Naive thymus-derived CD8-positive, alpha-beta T cell (primary cell): ENCODE measurements at regions not wholly inside any gene's neighbourhood (a gene's known extent, or its start where the extent isn't known, plus 50 kb on each side); places are given as distances from the start of the nearest gene placed in this dataset.

Source experiments
- ATAC-seq, 2 donors: fragments of 150-1000 bp; cut with Tn5 transposase in 1 of 2; sonication (Bioruptor Pico), chemical (Tn5 transposase) in 1 of 2; 1 replicate in 1 of 2; 2 replicates in 1 of 2; pipeline ENCODE4 v1.10.0; 2021; ENCODE audit warnings: mild to moderate bottlenecking in 2 of 2, moderate library complexity in 2 of 2
- POLR2A ChIA-PET: fragments of 350-600 bp; sonication (Branson Sonifier 250); formaldehyde crosslinking; loops from one replicate; lab custom pipeline; 2021; ENCODE audit warnings: antibody characterized with exemption; lab: Charles Lee
- DNase-seq, 10 donors: peaks; one replicate each; pipeline versions ENCODE4 v3.0.0 to v3.0.0-alpha.2; 2020 to 2022
- H3K27ac Mint-ChIP-seq, 10 donors: one replicate each; pipeline ENCODE4 v1.8.0; 2020 to 2022; ENCODE audit warnings: mild to moderate bottlenecking in 10 of 10, mixed read lengths in 10 of 10, moderate library complexity in 4 of 10, inconsistent platforms in 1 of 10
- H3K27me3 Mint-ChIP-seq, 5 donors: one replicate each; pipeline ENCODE4 v1.8.0; 2021 to 2022; ENCODE audit warnings: mixed read lengths in 5 of 5
- H3K36me3 Mint-ChIP-seq, 3 donors: one replicate each; pipeline ENCODE4 v1.8.0; 2020 to 2022; ENCODE audit warnings: mixed read lengths in 3 of 3, mild to moderate bottlenecking in 2 of 3, inconsistent platforms in 1 of 3
- H3K4me1 Mint-ChIP-seq, 4 donors: one replicate each; pipeline ENCODE4 v1.8.0; 2021 to 2022; ENCODE audit warnings: mixed read lengths in 4 of 4
- H3K4me3 Mint-ChIP-seq, 10 donors: one replicate each; pipeline ENCODE4 v1.8.0; 2020 to 2022; ENCODE audit warnings: mild to moderate bottlenecking in 10 of 10, mixed read lengths in 10 of 10, moderate library complexity in 6 of 10, inconsistent platforms in 1 of 10
- H3K9me3 Mint-ChIP-seq, 9 donors: one replicate each; pipeline ENCODE4 v1.8.0; 2020 to 2022; ENCODE audit warnings: mixed read lengths in 9 of 9, mild to moderate bottlenecking in 3 of 9, inconsistent platforms in 1 of 9, moderate library complexity in 1 of 9

DNA sequence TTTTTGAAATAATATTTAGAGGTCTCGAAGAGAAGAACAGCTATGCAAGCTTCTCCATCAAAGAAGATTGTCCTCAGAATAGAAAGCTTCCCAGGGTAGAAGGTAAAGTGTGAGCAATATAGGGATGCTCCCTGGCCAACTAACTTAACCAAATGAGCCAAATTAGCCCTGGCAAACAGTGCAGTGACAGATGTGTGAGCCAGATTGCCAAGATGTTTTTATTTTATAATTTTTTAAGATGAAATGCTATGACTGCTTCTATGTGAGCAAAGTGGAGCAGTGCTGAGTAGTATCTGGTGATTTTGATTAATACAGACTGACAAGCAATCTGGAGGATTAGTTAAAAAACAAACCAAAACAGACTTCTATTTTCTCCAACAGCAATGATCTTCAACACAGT, 202.1 kb downstream of the NOVA1 start:
- no peak for ATAC-seq
- DNase-seq: no peak
- no peaks in the 10 kb centered on the region for H3K27me3 Mint-ChIP-seq
- no peak overlapping the region for H3K4me3 Mint-ChIP-seq
- POLR2A ChIA-PET: no interaction called here
- H3K4me1 Mint-ChIP-seq: peaks cover 0 to 2% (median 0%) of the 10 kb centered on the region in 4 donors
- no peaks in the 10 kb centered on the region for H3K36me3 Mint-ChIP-seq
- H3K9me3 Mint-ChIP-seq: peaks cover 3 to 27% (median 10%) of the 10 kb centered on the region in 9 donors
- H3K27ac Mint-ChIP-seq: no peak overlapping the region

- H3K4me1 Mint-ChIP-seq: peaks cover 0 to 2% (median 0%) of the 10 kb centered on the region in 4 donors
- POLR2A ChIA-PET: no interaction called here
- H3K36me3 Mint-ChIP-seq: no peaks in the 10 kb centered on the region
- H3K27me3 Mint-ChIP-seq: no peaks in the 10 kb centered on the region
- no peak for ATAC-seq
- H3K27ac Mint-ChIP-seq: no peak overlapping the region
- DNase-seq: no peak
- H3K9me3 Mint-ChIP-seq: peaks cover 3 to 30% (median 10%) of the 10 kb centered on the region in 9 donors
- H3K4me3 Mint-ChIP-seq: no peak overlapping the region
Measured at GRCh38 chr14:26394150-26394810, 203.6 kb downstream of the NOVA1 start.

GRCh38 chr14:26392498-26392897, 205.3 kb downstream of the NOVA1 start:
- Mint-ChIP-seq H3K4me1 (peaks cover 0 to 2% (median 0%) of the 10 kb centered on the region in 4 donors), H3K27me3 (no peaks in the 10 kb centered on the region), H3K36me3 (no peaks in the 10 kb centered on the region), H3K4me3 (no peak overlapping the region), H3K27ac (no peak overlapping the region), H3K9me3 (peaks cover 3 to 43% (median 12%) of the 10 kb centered on the region in 9 donors)
- POLR2A ChIA-PET: no interaction called here
- ATAC-seq: no peak
- DNase-seq: no peak

GRCh38 chr14:26389646-26390508, 208.0 kb downstream of the NOVA1 start:
- H3K27me3 Mint-ChIP-seq: no peaks in the 10 kb centered on the region

DNA sequence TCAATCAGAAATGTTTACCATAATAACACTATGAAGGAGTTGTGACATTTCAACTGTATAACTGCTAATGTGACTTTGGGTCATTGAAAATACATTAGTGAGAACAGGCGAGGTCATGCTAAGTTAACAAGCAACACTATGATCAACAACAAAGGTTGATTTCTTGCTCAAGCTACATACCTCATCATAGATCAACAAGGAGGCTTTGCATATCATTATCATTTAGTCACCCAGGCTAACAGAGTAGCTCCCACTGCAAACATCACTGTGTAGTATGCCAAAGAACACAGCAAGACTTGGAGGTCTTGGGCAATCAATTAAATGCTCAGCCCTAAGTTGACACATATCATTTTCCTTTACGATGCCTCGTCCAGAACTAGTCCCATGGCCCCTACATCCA, 212.5 kb downstream of the NOVA1 start:
- POLR2A ChIA-PET: no interaction called here

More at GRCh38 chr14:26389646-26390508, 208.0 kb downstream of the NOVA1 start:
- DNase-seq (no peak), ATAC-seq (no peak)
- H3K4me3 Mint-ChIP-seq: no peak overlapping the region
- H3K9me3 Mint-ChIP-seq: peaks cover 3 to 34% (median 10%) of the 10 kb centered on the region in 9 donors
- POLR2A ChIA-PET: no interaction called here
- no peaks in the 10 kb centered on the region for H3K36me3 Mint-ChIP-seq
- no peak overlapping the region for H3K27ac Mint-ChIP-seq
- H3K4me1 Mint-ChIP-seq: no peaks in the 10 kb centered on the region

GRCh38 chr14:26382901-26383685, 214.7 kb downstream of the NOVA1 start:
- H3K27me3 Mint-ChIP-seq: no peaks in the 10 kb centered on the region
- peaks cover 0 to 26% (median 6%) of the 10 kb centered on the region in 9 donors for H3K9me3 Mint-ChIP-seq
- H3K27ac Mint-ChIP-seq: no peak overlapping the region
- no peak overlapping the region for H3K4me3 Mint-ChIP-seq
- no peaks in the 10 kb centered on the region for H3K36me3 Mint-ChIP-seq
- no peaks in the 10 kb centered on the region for H3K4me1 Mint-ChIP-seq
- DNase-seq (no peak), ATAC-seq (no peak)
- POLR2A ChIA-PET: no interaction called here

More for the DNA sequence above, 212.5 kb downstream of the NOVA1 start:
- ATAC-seq: no peak
- no peak for DNase-seq
- H3K27me3 Mint-ChIP-seq: no peaks in the 10 kb centered on the region
- H3K27ac Mint-ChIP-seq: no peak overlapping the region
- no peak overlapping the region for H3K4me3 Mint-ChIP-seq
- no peaks in the 10 kb centered on the region for H3K36me3 Mint-ChIP-seq
- H3K9me3 Mint-ChIP-seq: peaks cover 0 to 21% (median 8%) of the 10 kb centered on the region in 9 donors
- H3K4me1 Mint-ChIP-seq: no peaks in the 10 kb centered on the region

GRCh38 chr14:26381405-26381804, 216.4 kb downstream of the NOVA1 start:
- POLR2A ChIA-PET: interaction anchor here (0.7 kb wide), 1 partner anchor 628 kb away, joined by 3 read pairs; no protein-coding TSS in a partner anchor
- H3K9me3 Mint-ChIP-seq: peaks cover 0 to 18% (median 11%) of the 10 kb centered on the region in 9 donors
- H3K27ac Mint-ChIP-seq: no peak overlapping the region
- H3K4me1 Mint-ChIP-seq: no peaks in the 10 kb centered on the region
- no peak for ATAC-seq
- H3K27me3 Mint-ChIP-seq: no peaks in the 10 kb centered on the region
- no peak for DNase-seq
- no peaks in the 10 kb centered on the region for H3K36me3 Mint-ChIP-seq
- H3K4me3 Mint-ChIP-seq: no peak overlapping the region

- Mint-ChIP-seq H3K4me1 (no peaks in the 10 kb centered on the region), H3K4me3 (no peak overlapping the region), H3K27ac (no peak overlapping the region), H3K9me3 (peaks cover 0 to 18% (median 14%) of the 10 kb centered on the region in 9 donors), H3K27me3 (no peaks in the 10 kb centered on the region), H3K36me3 (no peaks in the 10 kb centered on the region)
- no peak for ATAC-seq
- POLR2A ChIA-PET: interaction anchor here (0.7 kb wide), 1 partner anchor 628 kb away, joined by 3 read pairs; no protein-coding TSS in a partner anchor
- DNase-seq: no peak
Measured at GRCh38 chr14:26380637-26381036, 217.2 kb downstream of the NOVA1 start.

DNA sequence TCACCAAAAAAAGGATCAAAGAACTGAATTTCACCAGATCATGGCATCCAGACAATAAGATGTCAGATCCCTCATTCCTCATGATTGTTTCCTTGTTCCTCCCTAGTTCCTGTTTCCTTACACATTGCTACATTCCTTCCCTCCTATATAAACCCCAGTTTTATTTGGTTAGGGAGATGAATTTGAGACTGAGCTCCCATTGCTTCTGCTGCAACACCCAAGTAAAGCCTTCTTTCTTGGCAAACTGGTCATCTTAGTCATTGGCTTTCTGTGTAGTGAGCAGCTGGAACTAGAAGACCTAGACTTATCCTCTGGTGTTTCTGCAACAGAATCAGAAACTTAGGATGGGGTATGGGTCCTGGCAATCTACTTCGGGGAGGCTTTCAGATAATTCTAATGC, 217.9 kb downstream of the NOVA1 start:
- Mint-ChIP-seq H3K4me1 (no peaks in the 10 kb centered on the region), H3K9me3 (peaks cover 0 to 18% (median 14%) of the 10 kb centered on the region in 9 donors), H3K36me3 (no peaks in the 10 kb centered on the region), H3K27ac (no peak overlapping the region), H3K27me3 (no peaks in the 10 kb centered on the region), H3K4me3 (no peak overlapping the region)
- POLR2A ChIA-PET: no interaction called here
- ATAC-seq: no peak
- DNase-seq: no peak

GRCh38 chr14:26377150-26377549, 220.7 kb downstream of the NOVA1 start:
- DNase-seq (no peak), ATAC-seq (no peak)
- POLR2A ChIA-PET: no interaction called here
- Mint-ChIP-seq H3K4me1 (peaks cover 0 to 1% (median 0%) of the 10 kb centered on the region in 4 donors), H3K27ac (no peak overlapping the region), H3K4me3 (no peak overlapping the region), H3K36me3 (no peaks in the 10 kb centered on the region), H3K9me3 (peaks cover 0 to 27% (median 12%) of the 10 kb centered on the region in 9 donors), H3K27me3 (no peaks in the 10 kb centered on the region)

DNA sequence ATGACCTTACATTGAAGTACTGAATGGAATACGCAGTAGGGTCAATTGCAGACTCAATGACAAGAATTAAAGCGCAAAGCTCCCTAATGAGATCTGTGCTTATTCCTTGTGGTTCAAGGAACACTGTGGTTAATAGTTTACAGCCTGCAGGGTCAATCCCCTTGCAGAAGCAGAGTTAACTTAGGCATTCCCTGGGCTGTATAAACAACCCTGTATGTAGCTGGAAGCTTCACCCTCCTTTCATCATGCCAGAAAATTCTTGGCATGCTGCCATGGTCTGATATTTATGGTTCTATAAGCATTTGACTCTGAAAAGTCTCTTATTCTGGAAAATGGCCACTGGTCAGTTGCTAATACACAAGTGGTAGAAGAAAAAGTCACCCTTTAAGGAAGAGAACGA, 227.7 kb downstream of the NOVA1 start:
- Mint-ChIP-seq H3K36me3 (no peaks in the 10 kb centered on the region), H3K4me3 (no peak overlapping the region), H3K27ac (no peak overlapping the region), H3K4me1 (peaks cover 0 to 1% (median 0%) of the 10 kb centered on the region in 4 donors), H3K9me3 (peaks cover 0 to 24% (median 3%) of the 10 kb centered on the region in 9 donors), H3K27me3 (no peaks in the 10 kb centered on the region)
- POLR2A ChIA-PET: no interaction called here
- DNase-seq (no peak), ATAC-seq (no peak)

- Mint-ChIP-seq H3K27ac (no peak overlapping the region), H3K4me1 (no peaks in the 10 kb centered on the region), H3K9me3 (peaks cover 0 to 35% (median 4%) of the 10 kb centered on the region in 9 donors), H3K36me3 (no peaks in the 10 kb centered on the region), H3K27me3 (no peaks in the 10 kb centered on the region), H3K4me3 (no peak overlapping the region)
- ATAC-seq (no peak), DNase-seq (no peak)
- POLR2A ChIA-PET: no interaction called here
Measured at GRCh38 chr14:26363689-26364088, 234.1 kb downstream of the NOVA1 start.
